ENCODE measurements at regions not wholly inside any gene's neighbourhood (a gene's known extent, or its start where the extent isn't known, plus 50 kb on each side); places are given as distances from the start of the nearest gene placed in this dataset.
A peak's percentile ranks its signal among the peaks of the same experiment; 100 is the strongest.
"Not testable (repeated sequence)": the region's sequence is repeated elsewhere in the genome, so short reads cannot be mapped to it uniquely, and the experiment has no call there.

DNA sequence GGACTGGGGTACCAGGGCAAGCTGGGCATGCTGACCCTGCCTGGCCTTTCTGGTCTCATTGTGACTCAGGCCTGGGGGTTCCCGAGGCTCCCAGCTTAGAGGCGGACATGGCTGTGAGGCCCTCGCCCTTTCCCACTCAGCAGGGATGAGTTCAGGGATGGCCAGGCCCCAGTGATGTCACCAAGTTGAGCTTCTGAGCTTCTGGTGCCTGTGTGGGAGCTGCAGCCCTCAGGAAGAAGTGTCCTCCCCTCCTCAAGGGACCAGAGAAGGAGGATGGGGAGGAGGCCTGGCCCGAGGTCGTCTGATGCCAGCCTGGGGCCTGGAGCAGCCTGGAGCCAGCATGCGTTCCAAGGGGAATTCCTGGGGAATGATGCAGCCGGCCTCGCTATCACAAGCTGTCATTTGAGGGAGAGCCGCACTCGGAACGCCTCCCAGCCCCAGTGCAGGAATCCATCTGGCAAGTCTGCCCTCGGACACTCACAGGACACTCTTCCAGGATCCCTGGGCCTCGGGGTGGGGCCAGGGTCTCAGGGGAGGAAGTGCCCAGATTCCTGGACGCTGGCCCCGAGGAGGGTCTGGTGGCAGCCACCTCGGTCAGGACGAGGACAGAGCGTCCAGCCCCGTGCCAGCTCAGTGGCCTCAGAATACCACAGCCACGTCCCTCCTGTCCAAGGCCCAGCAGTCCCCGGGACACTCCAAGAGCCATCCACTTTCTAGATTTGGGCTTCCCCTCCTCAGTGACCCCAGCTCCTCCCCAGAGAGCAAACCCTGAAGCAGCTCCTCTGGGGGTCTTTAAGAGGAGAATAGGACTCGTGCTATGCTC is 61.2 kb upstream of the GPC1 start:
- DNase-seq (ENCODE audit: low spot score) (no peak), ATAC-seq (no peak)
- Mint-ChIP-seq H3K27ac (no peak overlapping the region), H3K4me3 (no peak overlapping the region), H3K4me1 (ENCODE audit: low read depth in 2 of 2) (no peaks in the 10 kb centered on the region), H3K36me3 (no peaks in the 10 kb centered on the region), H3K9me3 (no peaks in the 10 kb centered on the region), H3K27me3 (peaks cover 6% of the 10 kb centered on the region in 2 donors)

DNA sequence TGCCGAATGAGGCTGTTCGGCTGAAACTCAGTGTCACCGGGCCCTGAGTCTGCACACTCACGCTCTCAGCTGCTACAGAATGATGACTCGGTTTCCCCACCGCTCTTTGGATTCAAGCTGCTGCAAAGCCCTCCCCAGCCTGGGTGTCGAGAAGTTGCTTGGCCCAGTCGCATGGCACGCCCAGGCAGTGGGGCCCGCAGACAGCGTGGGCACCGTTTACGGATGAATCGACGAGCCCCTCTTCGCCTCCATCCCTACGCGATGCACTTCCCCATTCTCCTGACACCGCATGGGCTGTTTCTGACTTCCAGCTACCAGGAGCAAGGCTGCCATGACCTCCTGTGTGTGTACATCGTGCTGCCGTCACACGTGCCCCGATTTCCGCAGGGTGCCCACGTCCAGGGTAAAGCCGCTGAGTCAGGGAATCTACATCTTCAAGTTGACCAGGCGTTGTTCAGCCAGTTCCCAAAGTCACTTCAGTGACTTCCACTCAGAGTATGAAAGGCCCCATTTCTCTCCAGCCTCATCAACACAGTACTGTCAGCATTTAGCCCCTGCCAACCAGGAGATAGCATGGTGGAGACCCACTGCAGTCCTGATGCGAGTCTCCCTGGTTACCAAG is 60.3 kb upstream of the GPC1 start:
- Mint-ChIP-seq H3K36me3 (no peaks in the 10 kb centered on the region), H3K4me3 (no peak overlapping the region), H3K4me1 (ENCODE audit: low read depth in 2 of 2) (no peaks in the 10 kb centered on the region), H3K27me3 (peaks cover 10 to 11% of the 10 kb centered on the region in 2 donors), H3K9me3 (no peaks in the 10 kb centered on the region), H3K27ac (no peak overlapping the region)
- DNase-seq (ENCODE audit: low spot score) (no peak), ATAC-seq (no peak)

DNA sequence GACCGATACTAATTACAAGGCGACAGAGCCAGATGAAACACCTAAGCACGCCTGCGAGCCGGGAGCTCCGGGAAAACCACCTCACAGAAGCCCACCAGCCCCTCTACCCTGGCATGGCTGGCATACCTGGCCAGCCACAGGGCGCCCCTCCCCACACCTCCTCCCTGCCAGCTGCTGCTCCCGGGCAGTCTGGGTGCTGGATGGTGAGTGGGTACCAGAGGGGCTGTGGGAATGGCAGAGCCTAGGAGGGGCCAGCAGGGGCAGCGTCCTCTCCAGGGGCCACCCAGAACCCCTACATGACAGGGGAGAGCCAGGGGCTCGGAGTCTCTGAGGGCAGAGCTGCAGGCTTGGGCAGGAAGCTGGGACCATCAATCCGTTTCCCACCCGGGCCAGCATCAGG is 58.7 kb upstream of the GPC1 start:
- no peak for DNase-seq (ENCODE audit: low spot score)
- Mint-ChIP-seq H3K27ac (no peak overlapping the region), H3K4me1 (ENCODE audit: low read depth in 2 of 2) (no peaks in the 10 kb centered on the region), H3K9me3 (no peaks in the 10 kb centered on the region), H3K4me3 (no peak overlapping the region), H3K36me3 (no peaks in the 10 kb centered on the region), H3K27me3 (peaks cover 10 to 13% of the 10 kb centered on the region in 2 donors)
- ATAC-seq: no peak

DNA sequence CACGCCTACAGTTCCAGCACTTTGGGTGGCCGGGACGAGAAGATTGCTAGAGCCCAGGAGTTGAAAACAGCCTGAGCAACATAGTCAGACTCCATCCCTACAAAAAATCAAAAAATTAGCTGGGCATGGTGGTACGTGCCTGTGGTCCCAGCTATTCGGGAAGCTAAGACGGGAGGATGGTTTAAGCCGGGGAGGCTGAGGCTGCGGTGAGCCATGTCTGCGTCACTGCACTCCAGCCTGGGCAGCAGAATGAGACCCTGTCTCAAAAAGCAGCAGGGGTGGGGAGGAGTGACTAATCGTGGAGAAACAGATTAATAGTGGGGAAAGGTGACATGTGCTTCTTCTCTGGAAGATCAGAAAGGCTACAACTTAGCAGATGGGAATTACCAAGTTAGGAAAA is 58.1 kb upstream of the GPC1 start:
- Mint-ChIP-seq H3K9me3 (no peaks in the 10 kb centered on the region), H3K4me1 (ENCODE audit: low read depth in 2 of 2) (no peaks in the 10 kb centered on the region), H3K36me3 (no peaks in the 10 kb centered on the region), H3K27me3 (peaks cover 10 to 13% of the 10 kb centered on the region in 2 donors), H3K4me3 (no peak overlapping the region), H3K27ac (no peak overlapping the region)
- no peak for DNase-seq (ENCODE audit: low spot score)
- no peak for ATAC-seq

DNA sequence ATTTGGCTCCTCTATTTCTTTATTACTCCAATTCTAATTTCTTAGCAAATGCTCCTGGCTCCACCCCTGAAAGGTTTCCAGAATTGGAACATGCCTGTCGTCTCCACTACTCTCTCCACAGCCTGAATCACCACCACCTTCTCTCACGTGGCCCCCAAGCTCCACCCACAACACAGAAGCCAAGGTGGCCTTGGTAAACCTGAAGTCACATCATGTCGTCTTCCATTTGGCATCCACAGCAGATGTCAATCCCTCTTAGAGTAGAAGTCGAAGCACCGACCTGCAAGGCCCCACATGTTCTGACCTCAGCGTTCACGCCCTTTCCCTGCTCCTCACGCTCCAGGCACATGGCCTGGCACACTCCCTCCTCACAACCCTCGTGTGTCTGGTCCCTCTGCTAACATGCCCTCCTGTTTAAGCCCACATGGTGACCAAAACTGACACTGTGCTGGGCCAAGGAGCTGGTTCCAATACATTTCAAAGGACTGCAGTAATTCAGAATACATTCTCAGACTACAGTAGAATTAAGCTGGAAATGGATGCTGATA is 56.3 kb upstream of the GPC1 start:
- no peak for ATAC-seq
- Mint-ChIP-seq H3K27ac (no peak overlapping the region), H3K4me1 (ENCODE audit: low read depth in 2 of 2) (no peaks in the 10 kb centered on the region), H3K4me3 (no peak overlapping the region), H3K27me3 (peaks cover 10 to 13% of the 10 kb centered on the region in 2 donors), H3K9me3 (no peaks in the 10 kb centered on the region), H3K36me3 (no peaks in the 10 kb centered on the region)
- DNase-seq (ENCODE audit: low spot score): no peak

DNA sequence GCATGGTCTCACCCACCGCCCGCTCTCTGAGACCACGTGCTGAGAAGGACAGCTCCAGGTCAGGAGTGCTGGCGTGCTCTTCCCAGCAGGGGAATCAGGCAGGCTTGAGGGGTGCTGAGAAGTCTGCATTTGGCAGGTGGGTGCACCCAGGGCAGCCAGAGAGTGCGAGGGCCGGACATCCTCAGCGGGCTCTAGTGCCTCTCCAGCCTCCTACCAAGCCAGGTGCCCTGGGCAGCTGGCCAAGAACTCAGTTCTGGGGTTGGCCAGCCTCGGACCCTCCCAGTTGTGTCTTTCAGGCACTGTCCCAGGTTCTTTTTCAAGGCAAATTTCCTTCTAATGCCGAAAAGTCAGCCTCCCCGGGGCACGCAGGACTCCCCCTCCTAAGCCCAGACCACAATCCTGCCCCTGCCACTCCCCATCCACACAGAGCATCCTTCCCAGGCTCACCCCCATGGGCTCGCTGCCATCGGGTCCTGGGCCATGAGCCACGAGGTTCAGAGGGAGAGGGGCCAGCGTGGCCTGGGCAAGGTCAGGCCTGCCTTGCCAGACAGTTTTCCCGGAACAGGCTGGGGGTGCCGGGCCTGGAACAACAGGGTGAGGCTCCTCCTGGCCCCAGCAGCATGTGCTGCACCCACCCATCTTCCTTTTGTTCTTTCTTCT is 52.2 kb upstream of the GPC1 start:
- H3K27me3 Mint-ChIP-seq: peaks cover 9 to 10% of the 10 kb centered on the region in 2 donors
- ATAC-seq: peak in 1 of 2 donors; percentile 3

DNA sequence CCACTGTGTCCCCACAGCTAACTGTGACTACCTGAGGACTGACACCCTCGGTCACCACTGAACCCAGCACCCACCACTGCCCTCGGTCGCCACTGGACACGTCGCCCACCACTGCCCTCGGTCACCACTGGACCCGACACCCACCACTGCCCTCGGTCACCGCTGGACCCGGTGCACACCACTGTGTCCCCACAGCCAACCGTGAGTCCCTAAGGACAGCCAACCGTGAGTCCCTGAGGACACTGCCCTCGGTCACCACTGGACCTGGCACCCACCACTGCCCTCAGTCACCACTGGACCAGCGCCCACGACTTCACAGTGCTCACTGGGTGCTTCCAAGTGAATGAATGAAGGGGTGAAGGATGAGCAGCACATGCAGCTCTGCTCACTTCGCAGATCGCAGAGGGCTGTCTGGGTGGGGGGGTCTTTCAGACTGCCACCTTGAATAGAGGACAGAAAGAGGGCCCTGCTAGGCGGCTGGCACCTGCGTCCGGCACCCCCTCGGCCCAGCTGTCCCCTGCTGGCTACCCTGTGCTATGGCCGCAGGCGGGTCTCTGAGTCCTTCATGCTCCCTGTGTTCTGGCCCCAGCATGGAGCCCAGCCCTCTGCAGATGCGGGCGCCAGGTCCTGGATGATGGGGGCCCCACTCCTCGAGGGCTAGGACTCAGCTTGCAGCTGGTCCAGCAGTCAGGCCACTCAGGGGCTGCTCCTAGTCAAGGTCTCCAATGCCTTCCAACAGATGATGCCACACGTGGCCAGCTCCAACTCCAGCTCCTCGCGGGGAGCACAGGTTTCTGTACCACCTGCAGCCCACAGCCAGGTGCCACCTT is 51.4 kb upstream of the GPC1 start:
- Mint-ChIP-seq H3K27me3 (peaks cover 6 to 9% of the 10 kb centered on the region in 2 donors), H3K4me3 (no peak overlapping the region), H3K9me3 (no peaks in the 10 kb centered on the region), H3K27ac (no peak overlapping the region), H3K36me3 (no peaks in the 10 kb centered on the region), H3K4me1 (ENCODE audit: low read depth in 2 of 2) (no peaks in the 10 kb centered on the region)
- peak; percentile 29 for DNase-seq (ENCODE audit: low spot score)
- peak; percentile 15 to 31 for ATAC-seq

More for the DNA sequence above, 52.2 kb upstream of the GPC1 start:
- Mint-ChIP-seq H3K4me3 (no peak overlapping the region), H3K27ac (no peak overlapping the region), H3K4me1 (ENCODE audit: low read depth in 2 of 2) (no peaks in the 10 kb centered on the region), H3K9me3 (no peaks in the 10 kb centered on the region), H3K36me3 (no peaks in the 10 kb centered on the region)
- no peak for DNase-seq (ENCODE audit: low spot score)

DNA sequence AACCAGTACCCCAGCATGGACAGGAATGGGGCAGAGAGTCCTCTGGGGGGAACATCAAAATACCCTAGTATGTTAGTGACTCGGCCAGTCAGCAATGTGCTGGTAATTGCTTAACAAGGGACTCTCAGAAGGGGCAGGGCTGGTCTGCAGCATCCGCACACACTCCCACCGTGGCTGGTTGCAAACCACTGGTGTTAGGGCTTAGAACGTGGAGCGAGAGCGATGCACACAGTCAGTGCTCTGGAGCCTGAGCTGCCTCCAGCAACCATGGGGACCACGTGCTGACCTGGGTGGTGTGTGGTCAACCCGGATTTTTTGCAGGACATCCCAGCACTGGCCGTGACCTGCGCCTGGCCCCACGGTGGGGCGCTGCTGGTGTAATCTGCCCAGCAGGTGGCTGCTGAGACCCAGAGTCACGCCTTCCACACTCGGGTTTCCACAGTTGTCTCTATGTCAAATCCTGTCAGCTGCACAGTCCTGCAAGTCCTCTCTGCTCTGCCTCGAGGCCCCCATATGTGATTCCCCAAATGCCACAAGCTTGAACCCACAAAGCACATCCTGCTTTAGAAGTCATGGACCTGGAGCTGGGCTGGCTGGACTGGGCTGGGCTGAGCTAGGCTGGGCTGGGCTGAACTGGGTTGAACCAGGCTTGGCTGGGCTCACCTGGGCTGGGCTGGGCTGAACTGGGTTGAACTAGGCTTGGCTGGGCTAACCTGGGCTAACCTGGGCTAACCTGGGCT is 50.6 kb upstream of the GPC1 start:
- peak; percentile 51 for DNase-seq (ENCODE audit: low spot score)

DNA sequence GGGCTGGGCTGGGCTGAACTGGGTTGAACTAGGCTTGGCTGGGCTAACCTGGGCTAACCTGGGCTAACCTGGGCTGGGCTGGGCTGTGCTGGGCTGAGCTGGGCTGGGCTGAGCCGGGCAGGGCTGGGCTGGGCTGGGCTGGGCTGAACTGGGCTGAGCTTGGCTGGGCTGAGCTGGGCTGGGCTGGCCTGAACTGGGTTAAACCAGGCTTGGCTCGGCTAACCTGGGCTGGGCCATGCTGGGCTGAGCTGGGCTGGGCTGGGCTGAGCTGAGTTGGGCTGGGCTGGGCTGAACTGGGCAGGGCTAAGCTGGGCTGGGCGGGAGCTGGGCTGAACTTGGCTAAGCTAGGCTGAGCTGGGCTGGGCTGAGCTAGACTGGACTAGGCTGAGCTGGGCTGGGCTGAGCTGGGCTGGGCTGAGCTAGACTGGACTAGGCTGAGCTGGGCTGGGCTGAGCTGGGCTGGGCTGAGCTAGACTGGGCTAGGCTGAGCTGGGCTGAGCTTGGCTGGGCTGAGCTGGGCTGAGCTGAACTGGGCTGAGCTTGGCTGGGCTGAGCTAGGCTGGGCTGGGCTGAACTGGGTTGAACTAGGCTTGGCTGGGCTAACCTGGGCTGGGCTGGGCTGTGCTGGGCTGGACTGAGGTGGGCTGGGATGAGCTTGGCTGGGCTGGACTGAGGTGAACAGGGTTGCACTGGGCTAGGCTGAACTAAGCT is 49.9 kb upstream of the GPC1 start:
- DNase-seq (ENCODE audit: low spot score): peak; percentile 47
- not testable (repeated sequence) for H3K9me3 Mint-ChIP-seq; ATAC-seq; H3K36me3 Mint-ChIP-seq; H3K27me3 Mint-ChIP-seq; H3K4me3 Mint-ChIP-seq; H3K4me1 Mint-ChIP-seq (ENCODE audit: low read depth in 2 of 2); H3K27ac Mint-ChIP-seq

More for the DNA sequence above, 50.6 kb upstream of the GPC1 start:
- Mint-ChIP-seq H3K36me3 (no peaks in the 10 kb centered on the region), H3K9me3 (no peaks in the 10 kb centered on the region), H3K27me3 (peaks cover 0 to 2% of the 10 kb centered on the region in 2 donors), H3K4me3 (no peak overlapping the region), H3K27ac (no peak overlapping the region), H3K4me1 (ENCODE audit: low read depth in 2 of 2) (no peaks in the 10 kb centered on the region)
- no peak for ATAC-seq
